Epithelial cell of esophagus (primary cell): ENCODE measurements at regions not wholly inside any gene's neighbourhood (a gene's known extent, or its start where the extent isn't known, plus 50 kb on each side); places are given as distances from the start of the nearest gene placed in this dataset.

ENCODE experiments used
- DNase-seq: peaks from one replicate; pipeline ENCODE4 v3.0.0; 2010; ENCODE audit warnings: low read depth
- H3K4me3 ChIP-seq: 2 replicates; pipeline ENCODE4 v1.5.1; 2011; ENCODE audit warnings: mild to moderate bottlenecking, low read length, control low read depth
- CTCF ChIP-seq: IDR thresholded peaks from 2 replicates; pipeline ENCODE4 v1.5.1; 2011; ENCODE audit warnings: low read depth, mild to moderate bottlenecking, low read length, control low read depth, inconsistent platforms; ENCODE audit not compliant: insufficient read depth; ENCODE audit errors: missing control alignments

- no peak overlapping the region for H3K4me3 ChIP-seq
- DNase-seq, result no peak
- TF ChIP-seq CTCF, result no peak
These were observed 1247.4 kb downstream of the EFNA5 start for GRCh38 chr5:106423109-106423897.

GRCh38 chr5:106420102-106420501, 1250.6 kb downstream of the EFNA5 start:
- no peak for TF ChIP-seq CTCF
- H3K4me3 ChIP-seq, result no peak overlapping the region

GRCh38 chr5:106418196-106418595, 1252.5 kb downstream of the EFNA5 start:
- no peak for DNase-seq
- H3K4me3 ChIP-seq, result no peak overlapping the region
- TF ChIP-seq CTCF, result no peak

More at GRCh38 chr5:106420102-106420501, 1250.6 kb downstream of the EFNA5 start:
- no peak for DNase-seq

- no peak overlapping the region for H3K4me3 ChIP-seq
- no peak for DNase-seq
- no peak for TF ChIP-seq CTCF
These were observed 1253.2 kb downstream of the EFNA5 start for GRCh38 chr5:106417566-106417965.

- H3K4me3 ChIP-seq, result no peak overlapping the region
- TF ChIP-seq CTCF, result no peak
- DNase-seq, result no peak
These were observed 1253.6 kb downstream of the EFNA5 start for GRCh38 chr5:106417163-106417562.

GRCh38 chr5:106415541-106415940, 1255.2 kb downstream of the EFNA5 start:
- H3K4me3 ChIP-seq, result no peak overlapping the region
- peak; percentile 57 for DNase-seq
- no peak for TF ChIP-seq CTCF

- no peak for DNase-seq
- no peak overlapping the region for H3K4me3 ChIP-seq
- TF ChIP-seq CTCF, result no peak
These were observed 1256.4 kb downstream of the EFNA5 start for GRCh38 chr5:106414342-106414741.
